Astrocyte (in vitro differentiated cells and primary cell): ENCODE measurements at regions not wholly inside any gene's neighbourhood (a gene's known extent, or its start where the extent isn't known, plus 50 kb on each side); places are given as distances from the start of the nearest gene placed in this dataset.

Experiments used
- CTCF ChIP-seq: IDR thresholded peaks from 2 replicates; pipeline ENCODE4 v1.5.1; 2011; ENCODE audit warnings: low read depth, mild to moderate bottlenecking, inconsistent platforms, low read length, moderate library complexity; ENCODE audit not compliant: insufficient read depth
- EZH2 ChIP-seq: IDR thresholded peaks from 2 replicates; pipeline ENCODE4 v1.6.1; 2012; ENCODE audit warnings: mild to moderate bottlenecking, low read length, inconsistent platforms; ENCODE audit not compliant: insufficient read depth

- TF ChIP-seq CTCF (no peak), EZH2 (no peak)
Measured at GRCh38 chr7:24216576-24217125, 67.3 kb upstream of the NPY start.
